Activated CD8-positive, alpha-beta memory T cell treated with anti-CD3 and anti-CD28 coated beads for 24 hours (primary cell): ENCODE measurements at regions not wholly inside any gene's neighbourhood (a gene's known extent, or its start where the extent isn't known, plus 50 kb on each side); places are given as distances from the start of the nearest gene placed in this dataset.

ENCODE experiments used
- DNase-seq: peaks from one replicate; pipeline ENCODE4 v3.0.0-alpha.2; 2020

- DNase-seq: peak; percentile 88
Measured at GRCh38 chr7:130912862-130913638, 179.0 kb upstream of the KLF14 start.

DNA sequence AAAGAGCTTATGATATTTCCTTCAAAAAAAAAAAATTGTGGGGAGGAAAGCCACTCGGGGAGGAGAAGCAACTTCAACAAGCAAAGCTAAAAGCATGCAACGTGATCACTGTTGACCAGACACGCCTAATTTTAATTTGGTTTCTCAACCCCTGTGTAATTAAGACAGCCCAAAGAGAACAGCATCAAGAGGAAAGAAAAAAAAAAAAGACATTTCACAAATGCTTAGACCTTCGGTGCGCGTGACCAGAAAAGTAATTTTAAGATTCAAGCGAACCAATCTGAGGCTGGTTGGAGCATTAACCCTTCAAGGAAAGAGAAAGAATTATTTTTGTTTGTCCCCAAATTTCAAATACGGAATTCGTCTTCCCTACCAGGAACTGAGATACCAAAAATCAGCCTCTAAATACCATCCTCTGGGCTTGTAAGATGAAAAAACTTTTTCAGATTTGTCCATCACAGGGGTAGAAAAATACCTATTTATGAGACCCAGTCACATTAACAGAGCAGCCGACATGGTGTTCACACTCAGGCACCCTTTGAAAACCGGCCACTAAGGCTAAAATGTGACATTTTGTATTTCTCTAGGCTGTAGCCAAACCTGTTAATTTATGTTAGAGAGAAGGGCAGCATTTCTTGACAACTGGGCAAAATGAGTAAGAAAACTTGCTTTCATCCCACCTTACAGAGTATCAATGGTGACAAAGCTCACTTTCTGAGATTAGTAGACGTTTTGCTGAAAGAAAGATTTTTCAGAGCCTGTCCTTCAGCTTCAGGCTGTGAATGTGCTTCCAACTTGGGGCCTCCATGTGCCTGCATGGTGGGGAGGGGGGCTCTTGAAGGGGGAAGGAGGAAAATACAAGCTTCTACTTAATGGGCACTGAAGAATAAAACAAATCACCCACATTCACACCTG, 179.9 kb upstream of the KLF14 start:
- peak; percentile 57 for DNase-seq

DNA sequence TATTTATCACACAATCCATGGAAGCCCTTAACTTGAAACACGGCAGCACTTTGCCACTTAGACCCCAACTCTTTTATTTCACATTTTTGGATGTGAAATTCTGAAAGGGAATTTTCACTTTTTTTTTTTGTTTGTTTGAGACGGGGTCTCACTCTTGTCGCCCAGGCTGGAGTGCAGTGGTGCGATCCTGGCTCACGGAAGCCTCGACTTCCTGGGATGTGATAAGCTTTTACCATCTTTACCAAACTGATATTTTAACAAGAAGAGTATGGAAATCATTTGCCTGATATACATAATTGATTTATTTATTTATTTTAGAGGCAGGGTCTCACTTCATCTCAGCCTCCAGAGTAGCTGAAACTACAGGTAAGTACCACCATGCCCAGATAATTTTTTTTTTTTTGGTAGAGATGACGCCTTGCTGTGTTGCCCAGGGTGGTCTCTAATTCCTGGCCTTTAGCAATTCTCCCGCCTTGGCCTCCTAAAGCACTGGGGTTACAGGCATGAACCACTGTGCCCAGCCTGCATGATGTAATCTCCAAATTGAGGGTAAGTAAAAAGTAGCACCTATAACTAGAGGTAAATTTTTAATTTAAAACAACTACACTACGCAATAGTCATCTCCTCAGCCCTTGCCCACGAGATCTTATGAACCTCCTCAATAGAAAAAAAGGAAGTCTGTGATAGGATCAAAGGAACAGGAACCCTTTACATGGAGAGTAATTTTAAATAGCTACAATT, 180.7 kb upstream of the KLF14 start:
- peak; percentile 57 for DNase-seq

DNA sequence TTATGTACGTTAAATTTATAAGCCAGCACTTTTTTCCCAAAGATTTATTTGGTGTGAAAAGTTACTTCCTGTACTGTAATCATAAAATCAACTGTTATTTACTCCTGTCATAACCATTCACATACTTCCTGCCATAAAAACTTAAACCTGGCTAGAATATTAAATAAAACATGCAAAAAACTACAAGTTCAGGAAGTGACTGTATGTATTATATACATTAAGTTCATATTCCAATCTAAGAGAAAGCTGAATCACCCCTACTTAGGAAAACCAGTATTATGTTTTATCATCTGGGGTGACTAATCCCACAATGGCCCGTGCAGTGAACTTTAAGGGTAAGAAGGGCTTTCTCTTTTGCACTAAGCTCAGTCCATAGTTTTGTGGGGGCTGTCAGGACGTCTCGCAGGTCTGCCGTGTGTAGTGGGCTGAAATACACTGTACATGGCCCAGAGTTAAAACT, 183.7 kb upstream of the KLF14 start:
- no peak for DNase-seq

- DNase-seq: peak; percentile 61
Measured at GRCh38 chr7:130918129-130919052, 184.4 kb upstream of the KLF14 start.

DNA sequence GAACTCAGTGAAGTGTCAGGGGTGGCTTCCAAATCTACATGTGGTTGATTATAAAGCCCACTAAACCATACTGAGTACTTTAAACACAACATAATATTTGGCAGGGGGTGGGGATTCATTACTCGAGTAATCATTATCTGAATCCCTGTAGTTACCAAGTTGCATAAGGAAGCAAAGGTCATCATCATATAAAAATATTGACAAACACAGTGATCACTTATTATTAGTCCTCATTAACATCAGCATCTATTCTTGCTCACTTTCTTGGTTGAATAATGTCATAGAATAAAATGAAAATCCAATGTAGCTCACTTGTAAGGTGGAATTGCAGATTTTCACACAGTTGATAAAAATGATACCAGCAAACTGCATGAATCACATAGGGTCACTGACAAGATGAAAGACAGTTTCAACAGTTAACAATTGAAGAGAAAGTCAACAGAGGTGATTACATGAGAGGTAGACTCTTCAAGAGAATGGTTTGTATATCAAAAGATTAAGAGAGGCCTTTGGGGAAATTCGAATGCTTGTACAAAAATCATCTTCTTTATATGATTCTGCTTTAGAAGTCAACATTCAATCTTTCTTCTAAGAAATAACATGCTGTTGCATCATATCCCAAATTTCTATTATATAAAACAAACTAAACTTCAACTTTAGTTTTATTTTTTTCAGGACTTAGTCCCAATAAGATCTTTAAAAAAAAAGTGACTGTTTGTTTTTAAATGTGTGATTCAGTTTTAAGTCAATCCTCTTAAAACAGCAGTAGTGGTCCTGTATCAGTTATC, 185.5 kb upstream of the KLF14 start:
- no peak for DNase-seq

DNA sequence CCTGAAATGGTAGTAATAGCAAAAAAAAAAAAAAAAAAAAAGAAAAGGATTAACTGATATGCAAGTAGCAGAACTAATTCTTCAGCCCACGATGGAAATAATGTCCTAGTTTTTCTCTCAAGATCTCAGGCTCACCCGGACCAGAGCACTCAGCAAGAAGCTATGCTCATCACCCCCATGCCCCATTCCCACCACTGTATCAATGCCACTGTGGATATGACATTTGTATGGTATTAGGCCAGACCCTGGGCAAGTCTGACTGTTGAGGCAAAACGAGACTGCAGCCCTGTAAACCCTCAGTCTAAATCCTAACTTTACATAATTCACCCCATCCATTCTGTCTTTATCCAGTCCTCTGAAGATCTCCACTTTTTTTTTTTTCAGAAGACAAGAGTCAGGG, 186.1 kb upstream of the KLF14 start:
- no peak for DNase-seq

DNA sequence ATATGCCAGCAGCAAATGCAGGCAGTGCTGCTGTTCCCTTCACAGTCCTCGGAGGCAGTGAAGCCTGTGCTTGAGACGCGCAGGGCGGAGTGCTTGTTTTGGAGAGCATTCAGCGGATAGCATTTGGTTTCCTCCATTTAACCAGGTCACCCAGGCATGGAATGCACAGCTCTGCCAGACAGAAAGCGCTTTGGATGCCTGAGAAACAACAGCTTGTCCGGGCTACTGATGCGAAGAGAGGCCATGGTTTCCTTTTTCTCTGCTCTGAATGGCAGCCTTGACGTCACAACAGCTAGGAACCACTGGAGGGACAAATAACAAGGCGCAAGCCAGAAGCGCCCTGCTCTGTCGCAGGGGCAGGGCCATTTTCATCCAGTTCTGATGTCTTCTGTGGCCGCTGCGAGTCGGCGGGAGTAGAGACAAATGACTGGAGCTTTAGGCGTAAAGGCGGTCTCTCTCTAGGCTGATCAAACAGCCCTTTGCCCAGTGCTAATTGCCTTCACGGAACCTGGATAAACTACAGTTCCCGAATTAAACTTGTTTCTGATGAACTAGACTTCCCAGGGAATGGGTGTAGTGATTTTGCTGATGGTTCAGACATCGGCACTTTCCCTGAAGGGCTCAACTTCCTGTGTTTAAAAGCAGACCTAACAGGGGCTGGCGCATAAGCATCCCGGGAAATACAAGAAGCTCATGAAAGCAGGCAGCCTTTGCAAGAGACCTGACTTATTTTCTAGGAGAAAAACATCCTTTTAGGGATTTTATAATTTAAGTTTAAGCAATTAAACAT, 187.6 kb upstream of the KLF14 start:
- DNase-seq: peak; percentile 64

DNA sequence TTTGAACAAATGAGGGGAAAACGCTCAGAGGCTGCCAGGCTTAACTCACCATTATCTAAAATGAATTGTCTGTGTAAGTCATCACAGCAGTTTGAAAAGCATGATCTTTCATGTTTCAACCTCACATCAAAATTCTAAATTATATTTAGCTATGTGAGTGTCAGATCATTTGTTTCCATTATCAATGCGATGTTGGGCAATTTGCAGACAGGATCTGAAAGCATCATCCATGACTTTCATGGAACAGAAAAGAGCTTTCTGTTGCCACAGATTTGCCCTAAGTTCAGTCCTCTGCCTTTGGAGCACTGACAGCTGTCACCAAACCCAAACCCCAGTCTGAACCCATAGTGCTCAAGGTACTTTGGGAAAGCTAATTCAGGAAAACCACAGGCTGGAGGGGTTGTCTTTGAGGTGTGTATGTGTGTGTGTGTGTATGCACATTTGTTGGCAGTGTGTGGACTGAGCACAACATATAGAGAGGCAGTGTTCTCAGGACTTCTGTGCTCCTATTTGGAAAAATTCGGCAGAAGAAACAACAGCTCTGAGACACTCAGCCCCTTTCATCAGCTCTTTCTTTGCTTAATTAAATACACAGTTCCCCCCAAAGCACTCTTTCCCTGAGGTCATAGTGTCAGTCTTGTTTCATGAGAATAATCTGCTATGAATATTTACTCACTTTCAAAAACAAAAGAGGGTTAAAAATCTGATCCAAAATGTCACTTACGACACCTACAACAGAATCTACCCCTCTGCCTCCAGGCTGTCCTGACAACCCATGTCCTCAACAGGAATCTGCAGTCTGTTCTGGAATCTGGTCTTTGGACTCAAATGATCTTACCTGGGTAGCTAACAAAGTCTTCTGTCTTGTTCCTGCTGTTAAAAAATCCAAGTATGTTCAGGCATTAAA, 188.5 kb upstream of the KLF14 start:
- DNase-seq: no peak

DNA sequence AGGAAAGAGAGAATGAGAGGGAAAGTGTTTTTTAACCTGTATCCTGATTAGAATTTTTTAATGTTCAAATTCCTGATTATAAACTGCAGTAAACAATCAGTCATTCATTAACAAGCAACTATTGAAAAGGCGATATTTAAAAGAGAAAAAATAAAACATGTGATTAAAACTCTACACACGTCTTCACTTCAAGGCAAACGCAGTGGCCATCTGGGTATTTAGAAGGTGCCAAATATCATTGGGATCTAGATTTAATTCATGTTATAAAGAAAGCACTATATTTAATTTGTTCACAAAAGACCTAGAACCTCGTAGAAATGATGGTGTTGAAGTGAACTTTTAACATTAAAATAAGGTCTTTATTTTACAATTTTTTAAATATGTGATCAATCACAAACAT, 189.4 kb upstream of the KLF14 start:
- no peak for DNase-seq

GRCh38 chr7:130923930-130924329, 189.9 kb upstream of the KLF14 start:
- DNase-seq: no peak

DNA sequence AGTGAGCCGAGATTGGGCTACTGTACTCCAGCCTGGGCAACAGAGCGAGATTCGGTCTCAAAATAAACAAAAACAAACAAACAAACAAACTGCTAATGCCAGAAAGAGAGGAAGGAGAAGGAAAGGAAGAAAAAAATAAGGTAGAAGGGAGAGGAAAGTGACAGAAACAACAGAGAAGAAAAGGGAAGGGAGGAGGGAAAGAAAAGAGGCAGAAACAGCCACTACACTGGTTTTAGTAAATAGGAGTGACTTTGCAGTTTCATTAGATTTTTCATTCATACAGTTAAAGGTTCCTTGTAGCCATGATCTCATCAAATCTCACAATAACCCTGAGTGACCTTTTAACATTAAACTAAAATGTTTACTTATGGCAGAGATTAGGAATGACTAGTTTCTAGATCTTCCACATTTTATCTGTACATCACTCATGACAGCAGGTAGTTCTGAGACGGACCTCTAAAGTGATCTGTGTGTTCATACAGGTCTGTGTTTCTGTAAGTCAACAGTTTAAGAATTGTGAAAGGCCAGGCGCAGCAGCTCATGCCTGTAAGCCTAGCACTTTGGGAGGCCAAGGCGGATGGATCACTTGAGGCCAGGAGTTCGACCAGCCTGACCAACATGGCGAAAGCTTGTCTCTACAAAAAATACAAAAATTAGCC, 191.3 kb upstream of the KLF14 start:
- peak; percentile 64 for DNase-seq

DNA sequence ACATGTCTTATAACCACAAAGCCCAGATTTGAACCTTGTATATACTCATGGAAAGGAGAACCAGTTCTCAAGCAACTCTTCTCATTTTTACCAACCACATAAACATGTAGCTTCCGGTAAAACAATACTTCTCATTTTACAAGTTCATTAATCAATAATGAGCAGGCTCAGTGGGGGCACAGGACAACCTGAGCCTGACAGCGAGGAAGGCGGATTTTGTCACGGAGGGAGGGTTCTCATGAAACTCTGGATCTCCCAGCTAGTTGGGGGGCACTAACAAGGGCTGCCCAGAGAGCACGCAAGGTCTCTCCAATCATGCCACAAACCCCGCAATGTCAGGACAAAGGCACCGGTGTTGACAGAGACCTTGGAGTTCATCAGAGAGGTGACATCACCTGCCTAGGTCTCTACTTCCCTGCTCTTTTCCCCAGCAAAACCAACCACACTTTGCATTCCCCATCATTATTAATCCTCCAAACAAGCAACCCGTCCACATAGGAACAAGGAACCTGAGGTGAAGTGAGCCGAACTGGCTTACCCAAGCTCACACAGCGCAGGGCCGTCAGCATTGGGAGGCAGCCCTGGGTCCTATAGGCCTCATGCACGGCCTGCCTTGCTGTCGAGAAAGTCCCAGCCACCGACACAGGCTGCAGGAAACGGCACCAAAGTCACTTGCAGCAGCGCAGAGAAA, 192.1 kb upstream of the KLF14 start:
- DNase-seq: peak; percentile 70

GRCh38 chr7:130927062-130927461, 193.1 kb upstream of the KLF14 start:
- peak; percentile 61 for DNase-seq

GRCh38 chr7:130927564-130927963, 193.6 kb upstream of the KLF14 start:
- no peak for DNase-seq

GRCh38 chr7:130929896-130930659, 196.1 kb upstream of the KLF14 start:
- DNase-seq: no peak

DNA sequence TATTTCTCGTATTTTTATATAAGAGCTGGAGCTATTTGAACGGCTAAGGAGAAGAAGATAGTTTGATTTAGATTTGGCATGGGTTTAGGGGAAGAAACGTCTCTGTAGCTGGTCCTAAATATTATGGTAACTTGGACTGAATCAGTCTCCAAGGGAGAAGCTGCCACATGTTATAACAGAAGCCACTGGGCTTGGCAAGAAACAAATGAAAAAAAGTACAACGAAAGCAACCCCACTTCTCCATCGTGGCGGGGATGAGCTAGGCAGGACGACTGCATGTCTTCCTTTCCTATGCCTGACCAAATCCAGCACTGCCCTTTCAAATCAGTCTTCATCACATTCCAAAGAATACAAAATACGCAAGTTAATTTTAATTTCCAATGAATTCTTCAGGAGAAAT, 196.7 kb upstream of the KLF14 start:
- no peak for DNase-seq
